Posterior vena cava (tissue), 2 donors: ENCODE measurements at regions not wholly inside any gene's neighbourhood (a gene's known extent, or its start where the extent isn't known, plus 50 kb on each side); places are given as distances from the start of the nearest gene placed in this dataset.
A peak's percentile ranks its signal among the peaks of the same experiment; 100 is the strongest.
"Not testable (repeated sequence)": the region's sequence is repeated elsewhere in the genome, so short reads cannot be mapped to it uniquely, and the experiment has no call there.

ENCODE experiments used
- DNase-seq: peaks from one replicate; pipeline ENCODE4 v3.0.0-alpha.2; 2020; ENCODE audit warnings: low spot score
- intact Hi-C, 2 donors: fragments of 100-400 bp; cut with DNase I; formaldehyde crosslinking; loops; one replicate each; pipeline versions ENCODE4 v1.14.1 to v1.14.2; 2022 to 2023
- donor health status: DM: yes; HTN: yes; CAD: no.
- donor health status: DM: yes; HTN: yes; CAD: no.

DNA sequence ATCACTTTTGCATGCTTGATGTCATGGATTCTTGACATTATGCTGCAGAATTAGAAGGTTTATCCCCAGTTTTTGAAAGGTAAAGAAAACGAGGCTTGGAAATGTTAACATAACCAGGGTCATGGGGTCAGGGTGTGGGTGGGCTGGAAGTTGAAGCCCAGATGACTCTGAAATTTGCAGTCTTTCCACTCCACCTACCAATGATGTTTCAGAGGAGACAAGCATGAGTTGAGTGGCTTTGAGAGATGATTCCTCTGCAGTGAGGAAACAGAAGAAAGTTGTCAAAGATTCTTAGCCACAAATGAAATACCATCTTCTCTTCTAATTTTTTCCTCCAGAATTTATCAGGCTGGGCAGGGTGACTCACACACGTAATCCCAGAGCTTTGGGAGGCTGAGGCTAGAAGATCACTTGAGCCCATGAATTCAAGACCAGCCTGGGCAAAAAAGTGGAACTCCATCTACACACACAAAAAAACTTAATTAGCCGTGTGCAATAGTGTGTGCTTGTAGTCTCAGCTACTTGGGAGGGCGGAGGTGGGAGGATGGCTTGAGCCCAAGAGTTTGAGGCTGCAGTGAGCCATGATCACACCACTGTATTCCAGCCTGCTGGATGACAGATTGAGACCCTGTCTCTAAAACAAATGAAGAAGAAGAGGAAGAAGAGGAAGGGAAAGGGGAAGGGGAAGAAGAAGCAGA, 239.1 kb upstream of the AUTS2 start:
- DNase-seq, result no peak
- intact Hi-C loops, result no loop called here

DNA sequence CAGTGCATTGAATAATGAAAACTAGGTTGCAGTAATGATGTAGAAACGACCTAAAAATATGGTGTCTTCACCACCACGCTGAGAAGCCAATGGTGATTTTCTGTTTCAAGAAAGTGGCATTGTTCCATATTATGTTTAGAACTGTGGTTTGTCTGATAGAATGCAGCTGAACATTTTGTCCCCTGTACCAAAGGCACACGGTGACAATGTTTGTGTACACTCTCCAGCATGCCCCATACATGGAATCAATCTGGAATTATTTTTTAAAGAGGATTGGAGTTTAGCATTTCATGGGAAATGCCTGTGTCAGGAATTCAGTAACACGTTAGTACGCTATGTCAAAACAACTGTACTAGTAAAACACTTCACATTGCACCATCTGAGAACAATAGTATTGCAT, 237.4 kb upstream of the AUTS2 start:
- no peak for DNase-seq
- intact Hi-C loops, result no loop called here

DNA sequence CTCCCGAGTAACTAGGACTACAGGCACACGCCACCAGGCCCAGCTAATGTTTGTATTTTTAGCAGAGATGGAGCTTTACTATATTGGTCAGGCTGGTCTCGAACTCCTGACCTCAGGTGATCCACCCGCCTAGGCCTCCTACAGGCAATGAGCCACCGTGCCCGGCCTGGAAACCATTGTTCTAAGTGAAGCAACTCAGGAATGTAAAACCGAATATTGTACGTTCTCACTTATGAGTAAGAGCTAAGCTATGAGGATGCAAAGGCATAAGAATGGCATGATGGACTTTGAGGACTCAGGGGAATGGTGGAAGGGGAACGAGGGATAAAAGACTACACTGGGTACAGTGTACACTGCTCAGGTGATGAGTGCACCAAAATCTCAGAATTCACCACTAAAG, 235.1 kb upstream of the AUTS2 start:
- intact Hi-C loops, result no loop called here
- DNase-seq, result no peak

GRCh38 chr7:69364813-69365643, 233.2 kb upstream of the AUTS2 start:
- intact Hi-C loops, result no loop called here
- DNase-seq, result no peak

DNA sequence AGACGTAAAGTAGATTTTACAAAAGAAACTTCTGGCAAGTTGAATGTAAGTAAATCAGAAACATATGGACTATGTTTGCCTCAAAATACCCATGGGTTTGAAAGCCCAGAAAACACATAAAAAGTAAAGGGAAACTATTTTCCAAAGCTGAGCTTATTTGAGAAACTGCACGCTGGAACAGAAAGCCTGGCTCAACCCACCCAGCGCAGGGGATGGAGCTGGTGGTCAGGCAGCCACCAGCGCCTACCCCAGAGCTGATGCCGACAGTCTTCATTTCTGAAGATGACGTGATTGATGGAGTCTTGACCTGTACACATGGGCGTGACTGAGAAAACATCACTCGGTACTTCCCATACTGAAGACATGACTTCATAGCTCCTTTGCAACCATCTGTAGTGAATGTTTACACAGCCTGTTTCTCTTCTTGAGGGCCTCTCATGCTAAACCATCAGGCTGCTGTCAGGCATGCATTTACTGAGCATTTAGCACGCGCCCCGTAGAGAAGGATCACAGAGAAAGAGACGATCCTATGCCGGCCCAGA, 232.6 kb upstream of the AUTS2 start:
- intact Hi-C loops, result no loop called here
- DNase-seq, result no peak

DNA sequence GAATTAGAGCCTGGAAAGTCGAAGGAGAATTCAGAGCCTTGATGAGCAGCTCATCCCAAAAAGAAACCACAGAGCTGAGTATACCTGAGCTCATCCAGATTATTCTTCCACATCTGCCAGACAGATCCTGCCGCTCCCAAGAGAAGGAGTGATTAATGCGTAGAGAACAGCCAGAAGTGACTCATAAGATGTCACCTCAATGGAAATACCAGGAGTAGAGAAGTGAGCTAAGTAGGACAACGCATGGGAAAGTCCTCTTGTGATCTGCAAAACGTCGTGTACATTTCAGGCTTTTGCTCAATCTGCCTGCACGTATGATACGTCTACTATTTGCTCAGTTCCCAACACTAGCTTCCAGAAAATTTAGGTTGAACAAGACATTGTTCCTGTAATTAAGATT, 230.5 kb upstream of the AUTS2 start:
- intact Hi-C loops, result no loop called here
- no peak for DNase-seq

- intact Hi-C loops, result no loop called here
- no peak for DNase-seq
These were observed 224.9 kb upstream of the AUTS2 start for GRCh38 chr7:69373171-69374043.

- intact Hi-C loops, result no loop called here
- DNase-seq, result no peak
These were observed 224.2 kb upstream of the AUTS2 start for GRCh38 chr7:69374044-69374425.

DNA sequence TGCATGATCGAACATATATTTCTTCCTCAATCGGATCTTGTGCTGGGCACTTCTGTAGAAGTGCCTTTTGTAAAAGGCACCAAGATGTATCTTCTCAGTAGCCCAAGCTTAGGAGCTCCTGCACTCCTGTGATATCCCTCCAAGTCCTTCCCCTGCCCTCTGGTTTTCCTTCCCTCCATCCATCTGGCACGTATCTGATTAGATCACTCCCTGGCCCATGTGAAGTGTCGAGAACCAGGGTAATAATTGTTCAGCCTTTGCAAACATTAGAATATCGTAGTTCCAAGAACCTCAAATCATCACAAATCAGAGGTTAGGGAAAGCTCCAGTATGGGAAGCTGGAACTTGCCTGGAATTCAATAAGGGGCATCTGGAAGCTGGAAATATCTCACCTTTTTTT, 221.1 kb upstream of the AUTS2 start:
- intact Hi-C loops, result no loop called here
- DNase-seq, result no peak

- intact Hi-C loops, result no loop called here
- no peak for DNase-seq
These were observed 209.7 kb upstream of the AUTS2 start for GRCh38 chr7:69388452-69389137.

GRCh38 chr7:69389216-69389615, 209.1 kb upstream of the AUTS2 start:
- intact Hi-C loops, result no loop called here
- DNase-seq, result no peak

DNA sequence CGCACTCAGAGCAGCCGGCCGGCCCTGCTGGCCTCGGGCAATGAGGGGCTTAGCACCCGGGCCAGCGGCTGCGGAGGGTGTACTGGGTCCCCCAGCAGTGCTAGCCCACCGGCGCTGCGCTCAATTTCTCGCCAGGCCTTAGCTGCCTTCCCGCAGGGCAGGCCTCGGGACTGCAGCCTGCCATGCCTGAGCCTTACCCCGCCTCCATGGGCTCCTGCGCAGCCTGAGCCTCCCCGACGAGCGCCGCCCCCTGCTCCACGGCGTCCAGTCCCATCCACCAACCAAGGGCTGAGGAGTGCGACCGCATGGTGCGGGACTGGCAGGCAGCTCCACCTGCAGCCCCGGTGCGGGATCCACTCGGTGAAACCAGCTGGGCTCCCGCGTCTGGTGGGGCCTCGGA, 204.4 kb upstream of the AUTS2 start:
- intact Hi-C loops, DNase-seq: not testable (repeated sequence)

- intact Hi-C loops, result no loop called here
- DNase-seq, result peak; percentile 84
These were observed 203.1 kb upstream of the AUTS2 start for GRCh38 chr7:69395061-69395714.

GRCh38 chr7:69398986-69399385, 199.3 kb upstream of the AUTS2 start:
- DNase-seq, result no peak
- intact Hi-C loops, result no loop called here

- intact Hi-C loops, result no loop called here
- DNase-seq, result no peak
These were observed 198.9 kb upstream of the AUTS2 start for GRCh38 chr7:69399401-69399800.

DNA sequence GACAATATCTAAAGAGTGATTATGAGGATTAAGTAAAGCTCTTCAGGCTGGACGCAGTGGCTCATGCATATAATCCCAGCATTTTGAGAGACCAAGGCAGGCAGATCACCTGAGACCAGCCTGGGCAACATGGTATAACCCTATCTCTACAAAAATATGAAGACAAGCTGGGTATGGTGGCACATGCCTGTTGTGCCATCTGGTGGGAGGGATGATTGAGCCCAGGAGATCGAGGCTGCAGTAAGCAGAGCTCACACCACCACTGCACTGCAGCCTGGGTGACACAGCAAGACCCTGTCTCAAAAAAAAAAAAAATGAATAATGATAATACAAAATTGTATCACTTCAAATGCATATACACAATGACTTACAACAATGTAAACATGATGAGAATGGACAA, 195.6 kb upstream of the AUTS2 start:
- DNase-seq, result no peak
- intact Hi-C loops, result no loop called here

DNA sequence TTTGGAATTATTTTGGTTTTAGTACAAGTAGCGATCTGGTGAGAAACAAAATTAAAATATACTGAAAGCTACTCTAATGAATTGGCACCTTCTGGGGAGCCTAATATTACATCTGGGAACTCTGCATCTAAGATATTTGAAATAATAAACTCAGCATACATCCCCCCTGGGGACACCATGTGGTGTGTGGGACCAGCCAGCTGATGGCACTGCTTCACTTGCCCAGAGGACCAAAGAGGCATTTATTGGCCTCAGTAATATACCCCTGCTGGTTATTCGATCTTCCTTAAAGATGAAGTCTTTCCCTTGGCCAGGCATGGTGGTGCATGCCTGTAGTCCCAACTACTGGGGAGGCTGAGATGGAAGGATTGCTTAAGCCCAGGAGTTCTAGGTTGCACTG, 195.1 kb upstream of the AUTS2 start:
- DNase-seq, result no peak
- intact Hi-C loops, result no loop called here

DNA sequence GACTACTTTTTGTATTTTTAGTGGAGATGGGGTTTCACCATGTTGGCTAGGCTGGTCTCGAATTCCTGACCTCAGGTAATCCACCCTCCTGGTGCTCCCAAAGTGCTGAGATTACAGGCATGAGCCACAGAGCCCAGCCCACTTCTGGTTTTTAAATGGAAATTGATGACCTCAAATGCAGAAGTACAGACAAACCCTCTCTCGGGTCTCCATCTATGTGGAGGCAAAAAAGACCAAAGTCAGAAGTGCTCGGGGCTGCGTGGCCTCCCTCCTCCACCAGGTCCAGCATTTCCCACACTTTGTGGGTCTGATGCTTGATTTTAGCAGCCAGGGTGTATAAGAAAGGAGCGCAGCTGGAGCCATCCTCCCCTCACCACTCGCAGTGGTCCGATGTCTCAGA, 187.3 kb upstream of the AUTS2 start:
- intact Hi-C loops, result no loop called here

GRCh38 chr7:69411466-69411865, 186.8 kb upstream of the AUTS2 start:
- no peak for DNase-seq
- intact Hi-C loops, result no loop called here

More for the DNA sequence above, 187.3 kb upstream of the AUTS2 start:
- DNase-seq, result no peak
